Retinal pigment epithelial cell (primary cell): ENCODE measurements at regions not wholly inside any gene's neighbourhood (a gene's known extent, or its start where the extent isn't known, plus 50 kb on each side); places are given as distances from the start of the nearest gene placed in this dataset.

ENCODE experiments used
- DNase-seq: peaks from one replicate; pipeline ENCODE4 v3.0.0-alpha.2; 2010; ENCODE audit warnings: low read depth
- H3K4me3 ChIP-seq: 2 replicates; pipeline ENCODE4 v1.5.1; 2011; ENCODE audit warnings: mild to moderate bottlenecking, low read length, control low read depth, moderate library complexity
- CTCF ChIP-seq: conservative IDR thresholded peaks from 2 replicates; pipeline ENCODE4 v1.5.1; 2011; ENCODE audit warnings: low read depth, low read length, control low read depth, inconsistent platforms

GRCh38 chr6:4549556-4550226 is 226.5 kb upstream of the CDYL start:
- H3K4me3 ChIP-seq, result no peak overlapping the region
- no peak for DNase-seq
- TF ChIP-seq CTCF, result no peak

GRCh38 chr6:4545893-4546292 is 230.3 kb upstream of the CDYL start:
- no peak for TF ChIP-seq CTCF
- no peak overlapping the region for H3K4me3 ChIP-seq

GRCh38 chr6:4543596-4543995 is 232.6 kb upstream of the CDYL start:
- TF ChIP-seq CTCF, result no peak
- no peak overlapping the region for H3K4me3 ChIP-seq
- no peak for DNase-seq

More at GRCh38 chr6:4545893-4546292, 230.3 kb upstream of the CDYL start:
- no peak for DNase-seq

GRCh38 chr6:4533576-4533975 is 242.6 kb upstream of the CDYL start:
- DNase-seq, result no peak
- no peak overlapping the region for H3K4me3 ChIP-seq
- no peak for TF ChIP-seq CTCF

- no peak for TF ChIP-seq CTCF
- no peak overlapping the region for H3K4me3 ChIP-seq
- no peak for DNase-seq
Measured at GRCh38 chr6:4531406-4531805, 244.8 kb upstream of the CDYL start.

GRCh38 chr6:4522453-4522852 is 253.8 kb upstream of the CDYL start:
- no peak for TF ChIP-seq CTCF
- DNase-seq, result no peak
- no peak overlapping the region for H3K4me3 ChIP-seq

GRCh38 chr6:4521070-4521469 is 255.1 kb upstream of the CDYL start:
- TF ChIP-seq CTCF, result no peak
- no peak for DNase-seq
- H3K4me3 ChIP-seq, result no peak overlapping the region
